C4-2B (cell line): ENCODE measurements at regions not wholly inside any gene's neighbourhood (a gene's known extent, or its start where the extent isn't known, plus 50 kb on each side); places are given as distances from the start of the nearest gene placed in this dataset.
"Not testable (repeated sequence)": the region's sequence is repeated elsewhere in the genome, so short reads cannot be mapped to it uniquely, and the experiment has no call there.

Experiments
- H3K27ac ChIP-seq: fragments of 450-650 bp; 2 replicates; pipeline ENCODE4 v1.5.1; 2017
- ZFX ChIP-seq: fragments of 450-650 bp; IDR thresholded peaks from 2 replicates; pipeline ENCODE4 v1.6.1; 2017
- TF ChIP-seq, protein P1 (sequence below): fragments of 450-650 bp; conservative IDR thresholded peaks from 2 replicates; pipeline ENCODE4 v1.5.1; 2017; ENCODE audit warnings: mild to moderate bottlenecking

DNA sequence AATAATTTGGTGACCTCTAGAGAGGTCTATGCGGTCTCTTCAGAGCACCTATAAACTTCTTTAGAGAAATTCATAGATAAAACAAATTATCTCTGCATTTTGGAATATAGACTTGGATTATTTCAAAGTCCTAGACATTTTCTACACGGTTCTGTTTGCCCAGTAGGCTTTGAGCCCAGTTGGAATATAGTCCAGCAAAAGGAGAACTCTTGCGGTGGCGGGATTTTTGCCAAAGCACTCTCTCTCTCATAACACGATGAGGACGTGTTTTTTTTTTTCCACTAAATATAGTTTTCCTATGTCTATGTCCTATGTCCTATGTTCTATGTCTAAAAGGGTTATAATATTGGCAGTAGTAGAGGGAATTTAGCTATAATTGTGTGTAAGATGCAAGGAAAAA lies 164.9 kb upstream of the AGR3 start:
- TF ChIP-seq ZFX = no peak
- TF ChIP-seq, protein P1, sequence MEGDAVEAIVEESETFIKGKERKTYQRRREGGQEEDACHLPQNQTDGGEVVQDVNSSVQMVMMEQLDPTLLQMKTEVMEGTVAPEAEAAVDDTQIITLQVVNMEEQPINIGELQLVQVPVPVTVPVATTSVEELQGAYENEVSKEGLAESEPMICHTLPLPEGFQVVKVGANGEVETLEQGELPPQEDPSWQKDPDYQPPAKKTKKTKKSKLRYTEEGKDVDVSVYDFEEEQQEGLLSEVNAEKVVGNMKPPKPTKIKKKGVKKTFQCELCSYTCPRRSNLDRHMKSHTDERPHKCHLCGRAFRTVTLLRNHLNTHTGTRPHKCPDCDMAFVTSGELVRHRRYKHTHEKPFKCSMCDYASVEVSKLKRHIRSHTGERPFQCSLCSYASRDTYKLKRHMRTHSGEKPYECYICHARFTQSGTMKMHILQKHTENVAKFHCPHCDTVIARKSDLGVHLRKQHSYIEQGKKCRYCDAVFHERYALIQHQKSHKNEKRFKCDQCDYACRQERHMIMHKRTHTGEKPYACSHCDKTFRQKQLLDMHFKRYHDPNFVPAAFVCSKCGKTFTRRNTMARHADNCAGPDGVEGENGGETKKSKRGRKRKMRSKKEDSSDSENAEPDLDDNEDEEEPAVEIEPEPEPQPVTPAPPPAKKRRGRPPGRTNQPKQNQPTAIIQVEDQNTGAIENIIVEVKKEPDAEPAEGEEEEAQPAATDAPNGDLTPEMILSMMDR = no peak
- no peak overlapping the region for H3K27ac ChIP-seq

GRCh38 chr7:17053164-17053563 lies 171.4 kb upstream of the AGR3 start:
- H3K27ac ChIP-seq = not testable (repeated sequence)

GRCh38 chr7:17054206-17054605 lies 172.4 kb upstream of the AGR3 start:
- no peak overlapping the region for H3K27ac ChIP-seq
- no peak for TF ChIP-seq ZFX
- TF ChIP-seq, protein P1 = no peak

- TF ChIP-seq, protein P1 = no peak
- no peak for TF ChIP-seq ZFX
- no peak overlapping the region for H3K27ac ChIP-seq
Measured at GRCh38 chr7:17054836-17055235, 173.1 kb upstream of the AGR3 start.

DNA sequence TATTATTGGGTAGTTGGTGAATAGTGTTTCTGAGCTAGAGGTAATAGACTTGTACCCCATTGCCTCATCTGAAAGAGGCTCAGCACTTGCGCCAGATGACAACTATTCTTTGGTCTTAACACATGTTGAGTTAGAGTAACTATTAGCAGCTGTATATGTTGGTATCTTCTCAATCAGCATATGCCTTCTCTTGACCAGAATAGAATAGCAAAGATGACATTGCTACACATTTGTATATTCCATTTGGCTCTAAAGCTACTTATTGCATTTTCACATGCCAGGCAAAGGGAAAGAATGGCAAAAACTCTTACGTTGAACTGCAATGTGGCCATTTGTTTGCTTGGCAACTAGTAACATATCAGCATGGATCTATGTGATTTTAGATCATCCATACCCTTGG lies 173.8 kb upstream of the AGR3 start:
- H3K27ac ChIP-seq = no peak overlapping the region
- no peak for TF ChIP-seq ZFX
- TF ChIP-seq, protein P1 = no peak

- no peak overlapping the region for H3K27ac ChIP-seq
- TF ChIP-seq, protein P1 = no peak
- TF ChIP-seq ZFX = no peak
Measured at GRCh38 chr7:17056491-17057142, 174.8 kb upstream of the AGR3 start.

GRCh38 chr7:17057143-17057509 lies 175.3 kb upstream of the AGR3 start:
- H3K27ac ChIP-seq = no peak overlapping the region
- TF ChIP-seq, protein P1 = no peak
- TF ChIP-seq ZFX = no peak

DNA sequence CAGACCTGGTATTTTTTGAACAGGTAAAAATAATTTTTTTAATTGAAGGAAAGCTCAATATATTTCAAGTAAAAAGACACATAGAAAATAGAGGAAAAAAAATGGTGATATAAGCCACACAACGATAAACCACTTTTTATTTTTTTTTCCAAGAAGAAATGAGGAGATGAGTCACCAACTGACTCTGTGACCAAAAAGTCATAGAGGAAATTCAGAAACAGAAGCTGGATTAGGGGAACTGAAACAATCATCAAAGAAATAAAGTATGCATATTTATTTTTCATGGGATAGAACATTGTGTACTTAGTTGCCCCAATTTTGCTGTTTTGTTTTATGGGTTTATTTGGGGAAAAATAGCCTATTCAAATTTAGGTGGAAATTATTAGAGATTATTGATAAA lies 176.8 kb upstream of the AGR3 start:
- no peak overlapping the region for H3K27ac ChIP-seq
- no peak for TF ChIP-seq ZFX
- TF ChIP-seq, protein P1 = no peak
